GM23248 (cell line): ENCODE measurements at regions not wholly inside any gene's neighbourhood (a gene's known extent, or its start where the extent isn't known, plus 50 kb on each side); places are given as distances from the start of the nearest gene placed in this dataset.

Source experiments
- EZH2 ChIP-seq: fragments of 200-600 bp; sonication (generic); IDR thresholded peaks from 2 replicates; pipeline ENCODE4 v1.6.1; 2018; ENCODE audit warnings: antibody characterized with exemption, mild to moderate bottlenecking; ENCODE audit not compliant: insufficient read depth, poor library complexity, severe bottlenecking
- EZH2phosphoT487 ChIP-seq: fragments of 200-600 bp; sonication (generic); IDR thresholded peaks from 2 replicates; pipeline ENCODE4 v1.6.1; 2018; ENCODE audit warnings: antibody characterized with exemption, moderate library complexity, mild to moderate bottlenecking, low read depth; ENCODE audit not compliant: insufficient read depth

DNA sequence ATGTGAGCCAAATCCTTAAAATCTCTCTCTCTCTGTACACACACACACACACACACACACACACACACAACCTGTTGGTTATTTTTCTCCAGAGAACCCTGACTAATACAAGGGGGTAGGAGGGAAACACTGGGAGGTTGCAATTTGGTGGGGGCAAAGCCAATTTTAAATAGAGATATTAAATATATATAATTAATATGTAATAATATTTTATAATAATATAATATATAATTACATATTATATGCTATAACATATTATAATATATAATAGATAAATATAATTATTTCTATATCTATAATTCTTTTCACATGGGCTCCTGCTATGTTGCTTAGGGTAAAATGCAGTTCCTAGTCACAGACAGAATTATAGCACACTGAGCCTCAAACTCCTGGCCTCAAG lies 1354.2 kb downstream of the FSTL5 start:
- TF ChIP-seq EZH2phosphoT487 = no peak
- TF ChIP-seq EZH2 = no peak
